A549 (cell line): ENCODE measurements at regions not wholly inside any gene's neighbourhood (a gene's known extent, or its start where the extent isn't known, plus 50 kb on each side); places are given as distances from the start of the nearest gene placed in this dataset.

ENCODE experiments used
- HOXA7 ChIP-seq: fragments of 250-450 bp; sonication (Bioruptor Pico); IDR thresholded peaks from 2 replicates; pipeline ENCODE4 v1.5.0; 2020; ENCODE audit warnings: mild to moderate bottlenecking, moderate library complexity
- MAFK ChIP-seq: fragments of 450-650 bp; IDR thresholded peaks from 2 replicates; pipeline ENCODE4 v1.6.1; 2014; ENCODE audit not compliant: partially characterized antibody
- MAZ ChIP-seq: fragments of 150-350 bp; IDR thresholded peaks from 2 replicates; pipeline ENCODE4 v1.6.1; 2014; ENCODE audit warnings: antibody characterized with exemption, low read depth, low read length, borderline replicate concordance
- POLR2A ChIP-seq: IDR thresholded peaks from 2 replicates; pipeline ENCODE4 v1.6.1; 2012; ENCODE audit warnings: mild to moderate bottlenecking, low read length
- POLR2AphosphoS2 ChIP-seq: conservative IDR thresholded peaks from 2 replicates; pipeline ENCODE4 v1.6.1; 2012; ENCODE audit warnings: low read length, improper control_type of control experiment, inconsistent platforms
- RAD21 ChIP-seq, 2 experiments: fragments of >200 bp in 1 of 2; sonication (Bioruptor Twin) in 1 of 2; formaldehyde crosslinking in 1 of 2; IDR thresholded peaks in 1 of 2; conservative IDR thresholded peaks in 1 of 2; 2 replicates in 1 of 2; 3 replicates in 1 of 2; pipeline ENCODE4 v1.6.1; 2012 to 2018; ENCODE audit warnings: inconsistent platforms in 1 of 2
- TF ChIP-seq, protein P1 (sequence below): fragments of >200 bp; sonication (Bioruptor Twin); formaldehyde crosslinking; IDR thresholded peaks from 3 replicates; pipeline ENCODE4 v1.5.1; 2016

DNA sequence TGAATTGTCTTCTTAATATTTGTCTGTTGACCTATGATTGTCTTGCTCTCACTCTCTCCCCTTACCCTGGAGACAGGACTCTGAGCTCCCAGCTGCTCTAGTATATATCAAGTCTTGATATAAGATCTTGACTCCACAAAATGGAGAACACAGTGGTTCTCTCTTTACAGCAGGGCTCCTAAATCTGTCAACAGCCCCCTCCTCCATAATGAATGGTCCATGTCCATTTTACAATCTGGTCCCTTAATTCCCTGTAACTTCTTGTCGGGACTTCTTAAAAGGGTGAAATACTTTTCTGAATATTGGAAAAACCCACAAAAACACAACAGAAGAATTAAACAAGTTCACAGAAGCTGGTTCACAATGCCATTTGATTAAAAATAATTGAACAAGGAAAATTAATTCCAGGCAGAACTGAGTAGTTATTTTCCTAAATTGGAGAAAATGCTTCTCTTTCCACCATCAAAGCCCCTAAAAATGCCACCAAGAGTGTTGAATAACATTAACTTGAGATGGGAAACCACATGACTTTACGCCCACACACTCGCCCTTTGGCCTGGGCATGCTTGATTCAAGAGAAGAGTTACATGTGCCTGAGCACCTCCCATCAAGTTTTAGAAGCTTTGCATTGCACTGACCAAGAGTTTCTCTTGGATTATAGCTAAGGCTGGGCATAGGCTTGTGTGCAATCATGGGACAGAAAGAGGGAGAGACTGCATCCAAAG, 109.8 kb downstream of the TOMM20 start:
- no peak for TF ChIP-seq POLR2A
- TF ChIP-seq, protein P1, sequence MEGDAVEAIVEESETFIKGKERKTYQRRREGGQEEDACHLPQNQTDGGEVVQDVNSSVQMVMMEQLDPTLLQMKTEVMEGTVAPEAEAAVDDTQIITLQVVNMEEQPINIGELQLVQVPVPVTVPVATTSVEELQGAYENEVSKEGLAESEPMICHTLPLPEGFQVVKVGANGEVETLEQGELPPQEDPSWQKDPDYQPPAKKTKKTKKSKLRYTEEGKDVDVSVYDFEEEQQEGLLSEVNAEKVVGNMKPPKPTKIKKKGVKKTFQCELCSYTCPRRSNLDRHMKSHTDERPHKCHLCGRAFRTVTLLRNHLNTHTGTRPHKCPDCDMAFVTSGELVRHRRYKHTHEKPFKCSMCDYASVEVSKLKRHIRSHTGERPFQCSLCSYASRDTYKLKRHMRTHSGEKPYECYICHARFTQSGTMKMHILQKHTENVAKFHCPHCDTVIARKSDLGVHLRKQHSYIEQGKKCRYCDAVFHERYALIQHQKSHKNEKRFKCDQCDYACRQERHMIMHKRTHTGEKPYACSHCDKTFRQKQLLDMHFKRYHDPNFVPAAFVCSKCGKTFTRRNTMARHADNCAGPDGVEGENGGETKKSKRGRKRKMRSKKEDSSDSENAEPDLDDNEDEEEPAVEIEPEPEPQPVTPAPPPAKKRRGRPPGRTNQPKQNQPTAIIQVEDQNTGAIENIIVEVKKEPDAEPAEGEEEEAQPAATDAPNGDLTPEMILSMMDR: no peak
- TF ChIP-seq MAFK: no peak
- no peak for TF ChIP-seq HOXA7 (CRISPR knock-in tag)
- no peak for TF ChIP-seq MAZ
- TF ChIP-seq POLR2AphosphoS2: no peak
- no peak for TF ChIP-seq RAD21 (conservative IDR thresholded peaks at IDR 0.05 in 1 of 2, IDR thresholded peaks at IDR 0.05 in 1 of 2)
